ENCODE measurements at regions not wholly inside any gene's neighbourhood (a gene's known extent, or its start where the extent isn't known, plus 50 kb on each side); places are given as distances from the start of the nearest gene placed in this dataset.

GRCh38 chr1:217052626-217053025, 329.4 kb upstream of the ESRRG start:
- in situ Hi-C loops (cut with MboI; ENCODE audit: low sequenced_read_pairs), result no loop called here
- TF ChIP-seq MAZ (IDR thresholded peaks at IDR 0.05; ENCODE audit: borderline replicate concordance, low read depth, low read length) (no peak), RFX5 (IDR thresholded peaks at IDR 0.05; ENCODE audit: low read depth, low read length) (no peak), POLR2A (IDR thresholded peaks at IDR 0.05; ENCODE audit: low read depth, low read length) (no peak), CHD1 (IDR thresholded peaks at IDR 0.05; ENCODE audit: low read depth, low read length) (no peak), SMC3 (IDR thresholded peaks at IDR 0.05; ENCODE audit: low read depth, low read length) (no peak), MAFK (IDR thresholded peaks at IDR 0.05; ENCODE audit: low read depth, low read length) (no peak), ELK1 (IDR thresholded peaks at IDR 0.05; ENCODE audit: borderline replicate concordance, low read depth, low read length) (no peak), NFE2L2 (IDR thresholded peaks at IDR 0.05; ENCODE audit: low read depth, low read length) (no peak)
- CTCF ChIA-PET, result no interaction called here
- Histone ChIP-seq H3K27ac (ENCODE audit: insufficient read depth, low read length) (no peak overlapping the region), H3K56ac (ENCODE audit: extremely low read depth, insufficient read depth, low read length) (no peak overlapping the region), H3K23ac (ENCODE audit: low read depth, low read length) (no peak overlapping the region), H2AFZ (replicated peaks; ENCODE audit: low read length, poor library complexity) (no peak overlapping the region), H4K91ac (ENCODE audit: insufficient read depth, low read depth, low read length) (no peak overlapping the region), H2AK9ac (replicated peaks; ENCODE audit: low read depth, low read length, poor library complexity) (no peak overlapping the region), H3K9me3 (ENCODE audit: control insufficient read depth, insufficient read depth, low read length) (no peaks in the 10 kb centered on the region), H3K36me3 (ENCODE audit: control insufficient read depth, insufficient read depth, low read length) (no peaks in the 10 kb centered on the region), H2BK20ac (ENCODE audit: low read depth, low read length) (no peak overlapping the region), H3K9ac (ENCODE audit: low read depth, low read length) (no peak overlapping the region), H4K8ac (ENCODE audit: low read depth in 2 of 2, low read length in 2 of 2) (no peak overlapping the region), H3K18ac (ENCODE audit: low read depth, low read length) (no peak overlapping the region), H2BK120ac (ENCODE audit: low read depth, low read length) (no peak overlapping the region), H2BK15ac (ENCODE audit: low read depth, low read length) (0 out of 3 replicates have a peak overlapping the region, but pooled peaks have one; percentile 8), H3K27me3 (ENCODE audit: control insufficient read depth, insufficient read depth, low read length) (no peaks in the 10 kb centered on the region), H4K20me1 (ENCODE audit: insufficient read depth, low read length) (no peaks in the 10 kb centered on the region), H4K5ac (ENCODE audit: low read depth, low read length) (no peak overlapping the region), H3K14ac (replicated peaks; ENCODE audit: low read depth, low read length) (no peak overlapping the region), H3K4me1 (ENCODE audit: control insufficient read depth, insufficient read depth, low read length) (no peaks in the 10 kb centered on the region), H3K79me1 (ENCODE audit: low read depth in 1 of 2, low read length in 2 of 2) (no peaks in the 10 kb centered on the region), H2AK5ac (ENCODE audit: low read depth, low read length) (no peak overlapping the region), H3K4ac (ENCODE audit: low read depth, low read length) (no peak overlapping the region), H3K4me3 (ENCODE audit: insufficient read depth, low read depth, low read length) (no peak overlapping the region), H2BK5ac (ENCODE audit: low read depth, low read length, poor library complexity, severe bottlenecking) (no peak overlapping the region), H3K9me1 (ENCODE audit: insufficient read depth, low read length) (no peaks in the 10 kb centered on the region; the same call in 1 of the 2 replicates), H3K4me2 (ENCODE audit: low read depth, low read length) (no peak overlapping the region)
- BruUV-seq (replicated peaks), result no TSS peak
- DNase-seq (no peak), ATAC-seq (ENCODE audit: low read depth) (no peak)
- dilution Hi-C loops (cut with HindIII; ENCODE audit: low sequenced_read_pairs, unreplicated experiment), result no loop called here
- WGBS, 2 experiments (ENCODE audit: extremely low coverage in 2 of 2, insufficient read length in 1 of 2), result no CpG with 5 or more reads among the region's 2 CpGs
- intact Hi-C loops (cut with micrococcal nuclease), result no loop called here
- POLR2A ChIA-PET (ENCODE audit: unreplicated experiment), result no interaction called here

All from IMR-90 (cell line).